Keratinocyte (primary cell): ENCODE measurements at regions not wholly inside any gene's neighbourhood (a gene's known extent, or its start where the extent isn't known, plus 50 kb on each side); places are given as distances from the start of the nearest gene placed in this dataset.

Experiments used
- DNase-seq: peaks from one replicate; pipeline ENCODE4 v3.0.0-alpha.2; 2011; ENCODE audit warnings: low read depth, missing footprints, low spot score
- FAIRE-seq: peaks from 2 replicates; lab custom pipeline; 2011; peaks lifted over from hg19 to GRCh38; lab: Jason Lieb, UNC
- H2AFZ ChIP-seq: 2 replicates; pipeline ENCODE4 v1.6.0; 2012; ENCODE audit warnings: low read length, control low read depth, inconsistent platforms; ENCODE audit not compliant: control insufficient read depth
- H3K27ac ChIP-seq: 2 replicates; pipeline ENCODE4 v1.5.1; 2011; ENCODE audit warnings: low read length; ENCODE audit not compliant: control insufficient read depth, insufficient read depth
- H3K27me3 ChIP-seq: 3 replicates; pipeline ENCODE4 v1.6.0; 2011; ENCODE audit warnings: low read length; ENCODE audit not compliant: control insufficient read depth, insufficient read depth; ENCODE audit errors: extremely low read depth
- H3K36me3 ChIP-seq, 2 experiments: 2 replicates in 1 of 2; 3 replicates in 1 of 2; pipeline ENCODE4 v1.5.1; 2011; ENCODE audit warnings: low read length in 2 of 2, mild to moderate bottlenecking in 1 of 2; ENCODE audit not compliant: control insufficient read depth in 2 of 2, insufficient read depth in 2 of 2; ENCODE audit errors: extremely low read depth in 1 of 2
- H3K4me1 ChIP-seq: 3 replicates; pipeline ENCODE4 v1.5.1; 2011; ENCODE audit warnings: low read length; ENCODE audit not compliant: control insufficient read depth, insufficient read depth; ENCODE audit errors: extremely low read depth
- H3K4me2 ChIP-seq: 3 replicates; pipeline ENCODE4 v1.6.0; 2011; ENCODE audit warnings: low read depth, low read length; ENCODE audit not compliant: control insufficient read depth, insufficient read depth; ENCODE audit errors: extremely low read depth
- H3K4me3 ChIP-seq, 3 experiments: fragments of 200-600 bp in 1 of 3; sonication (generic) in 1 of 3; 2 replicates in 2 of 3; 3 replicates in 1 of 3; pipeline ENCODE4 v1.5.1; 2011 to 2016; ENCODE audit warnings: low read length in 3 of 3, mild to moderate bottlenecking in 3 of 3, control low read depth in 2 of 3, inconsistent platforms in 1 of 3, low read depth in 1 of 3, mixed read lengths in 1 of 3, mixed run types in 1 of 3, moderate library complexity in 1 of 3; ENCODE audit not compliant: control insufficient read depth in 2 of 3, insufficient read depth in 2 of 3; ENCODE audit errors: extremely low read depth in 1 of 3
- H3K79me2 ChIP-seq: 2 replicates; pipeline ENCODE4 v1.6.0; 2012; ENCODE audit warnings: low read length; ENCODE audit not compliant: control insufficient read depth, insufficient read depth
- H3K9ac ChIP-seq: 3 replicates; pipeline ENCODE4 v1.6.0; 2011; ENCODE audit warnings: low read length; ENCODE audit not compliant: control insufficient read depth, insufficient read depth; ENCODE audit errors: extremely low read depth
- H3K9me1 ChIP-seq: 3 replicates; pipeline ENCODE4 v1.6.0; 2011; ENCODE audit warnings: low read length; ENCODE audit not compliant: control insufficient read depth, insufficient read depth; ENCODE audit errors: extremely low read depth
- H3K9me3 ChIP-seq: 2 replicates; pipeline ENCODE4 v1.5.1; 2012; ENCODE audit warnings: low read depth, low read length; ENCODE audit not compliant: control insufficient read depth
- H4K20me1 ChIP-seq: 3 replicates; pipeline ENCODE4 v1.6.0; 2011; ENCODE audit warnings: low read length; ENCODE audit not compliant: control insufficient read depth, insufficient read depth; ENCODE audit errors: extremely low read depth
- EZH2 ChIP-seq: IDR thresholded peaks from one replicate; pipeline ENCODE4 v1.6.1; 2012; ENCODE audit warnings: inconsistent platforms, mild to moderate bottlenecking, low read length, moderate library complexity
- dilution Hi-C: fragments of 300-500 bp; cut with MboI; formaldehyde crosslinking; loops from one replicate; pipeline ENCODE4 v1.7.0; 2020; ENCODE audit warnings: low sequenced_read_pairs; ENCODE audit not compliant: extremely low pct_ligation_motif_present
- TF ChIP-seq, protein P1 (sequence below), 3 experiments: IDR thresholded peaks in 1 of 3; conservative IDR thresholded peaks in 1 of 3; optimal IDR thresholded peaks in 1 of 3; 2 replicates in 2 of 3; 3 replicates in 1 of 3; pipeline versions ENCODE3 to v1.5.1; 2011; ENCODE audit warnings: low read length in 3 of 3, mild to moderate bottlenecking in 3 of 3, moderate library complexity in 2 of 3, control low read depth in 1 of 3, inconsistent platforms in 1 of 3; ENCODE audit not compliant: insufficient read depth in 2 of 3; ENCODE audit errors: extremely low read depth in 1 of 3

DNA sequence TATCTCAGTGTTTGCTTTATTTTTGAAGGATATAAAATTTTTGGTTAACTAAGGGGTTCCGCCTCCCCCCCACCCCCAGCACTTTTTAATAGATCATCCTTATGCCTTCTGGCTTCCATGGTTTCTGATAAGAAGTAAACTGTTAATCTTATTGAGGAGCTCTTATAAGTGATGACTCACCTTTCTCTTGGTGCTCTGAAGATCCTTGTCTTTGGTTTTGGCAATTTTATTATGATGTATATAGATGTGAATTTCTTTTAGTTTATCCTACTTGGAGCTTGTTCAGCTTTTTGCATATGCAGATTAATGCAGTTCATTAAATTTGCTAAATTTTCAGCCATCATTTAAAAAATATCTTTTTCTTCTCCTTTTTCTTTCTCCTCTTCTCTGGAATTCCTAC lies 91.7 kb upstream of the CTAGE1 start:
- H3K9ac ChIP-seq = no peak overlapping the region
- H3K36me3 ChIP-seq = no peaks in the 10 kb centered on the region
- no peaks in the 10 kb centered on the region for H3K9me3 ChIP-seq
- no peaks in the 10 kb centered on the region for H3K27me3 ChIP-seq
- no peaks in the 10 kb centered on the region for H3K9me1 ChIP-seq
- H3K4me2 ChIP-seq = no peak overlapping the region
- no peaks in the 10 kb centered on the region for H4K20me1 ChIP-seq
- FAIRE-seq (no peak), DNase-seq (no peak)
- H3K27ac ChIP-seq = no peak overlapping the region
- peaks cover 6% of the 10 kb centered on the region for H3K4me1 ChIP-seq
- no peak overlapping the region for H2AFZ ChIP-seq
- H3K4me3 ChIP-seq = no peak overlapping the region
- dilution Hi-C loops = no loop called here
- TF ChIP-seq, protein P1, sequence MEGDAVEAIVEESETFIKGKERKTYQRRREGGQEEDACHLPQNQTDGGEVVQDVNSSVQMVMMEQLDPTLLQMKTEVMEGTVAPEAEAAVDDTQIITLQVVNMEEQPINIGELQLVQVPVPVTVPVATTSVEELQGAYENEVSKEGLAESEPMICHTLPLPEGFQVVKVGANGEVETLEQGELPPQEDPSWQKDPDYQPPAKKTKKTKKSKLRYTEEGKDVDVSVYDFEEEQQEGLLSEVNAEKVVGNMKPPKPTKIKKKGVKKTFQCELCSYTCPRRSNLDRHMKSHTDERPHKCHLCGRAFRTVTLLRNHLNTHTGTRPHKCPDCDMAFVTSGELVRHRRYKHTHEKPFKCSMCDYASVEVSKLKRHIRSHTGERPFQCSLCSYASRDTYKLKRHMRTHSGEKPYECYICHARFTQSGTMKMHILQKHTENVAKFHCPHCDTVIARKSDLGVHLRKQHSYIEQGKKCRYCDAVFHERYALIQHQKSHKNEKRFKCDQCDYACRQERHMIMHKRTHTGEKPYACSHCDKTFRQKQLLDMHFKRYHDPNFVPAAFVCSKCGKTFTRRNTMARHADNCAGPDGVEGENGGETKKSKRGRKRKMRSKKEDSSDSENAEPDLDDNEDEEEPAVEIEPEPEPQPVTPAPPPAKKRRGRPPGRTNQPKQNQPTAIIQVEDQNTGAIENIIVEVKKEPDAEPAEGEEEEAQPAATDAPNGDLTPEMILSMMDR (optimal IDR thresholded peaks at IDR 0.05 in 1 of 3, IDR thresholded peaks at IDR 0.05 in 1 of 3, conservative IDR thresholded peaks at IDR 0.05 in 1 of 3; ENCODE audit: extremely low read depth in 1 of 3, insufficient read depth in 2 of 3, low read length in 3 of 3) = no peak
- TF ChIP-seq EZH2 = no peak
- H3K79me2 ChIP-seq = no peaks in the 10 kb centered on the region

GRCh38 chr18:22510697-22511096 lies 93.0 kb upstream of the CTAGE1 start:
- dilution Hi-C loops = no loop called here
- no peaks in the 10 kb centered on the region for H3K9me1 ChIP-seq
- no peak overlapping the region for H3K27ac ChIP-seq
- no peaks in the 10 kb centered on the region for H3K27me3 ChIP-seq
- H3K4me2 ChIP-seq = no peak overlapping the region
- no peaks in the 10 kb centered on the region for H3K36me3 ChIP-seq
- no peaks in the 10 kb centered on the region for H4K20me1 ChIP-seq
- no peaks in the 10 kb centered on the region for H3K79me2 ChIP-seq
- H2AFZ ChIP-seq = no peak overlapping the region
- DNase-seq (no peak), FAIRE-seq (no peak)
- no peak for TF ChIP-seq EZH2
- TF ChIP-seq, protein P1 (optimal IDR thresholded peaks at IDR 0.05 in 1 of 3, IDR thresholded peaks at IDR 0.05 in 1 of 3, conservative IDR thresholded peaks at IDR 0.05 in 1 of 3; ENCODE audit: extremely low read depth in 1 of 3, insufficient read depth in 2 of 3, low read length in 3 of 3) = no peak
- no peaks in the 10 kb centered on the region for H3K9me3 ChIP-seq
- no peaks in the 10 kb centered on the region for H3K4me1 ChIP-seq
- no peak overlapping the region for H3K9ac ChIP-seq
- H3K4me3 ChIP-seq = no peak overlapping the region
